ENCODE measurements at regions not wholly inside any gene's neighbourhood (a gene's known extent, or its start where the extent isn't known, plus 50 kb on each side); places are given as distances from the start of the nearest gene placed in this dataset.
A peak's percentile ranks its signal among the peaks of the same experiment; 100 is the strongest.
"Not testable (repeated sequence)": the region's sequence is repeated elsewhere in the genome, so short reads cannot be mapped to it uniquely, and the experiment has no call there.

DNA sequence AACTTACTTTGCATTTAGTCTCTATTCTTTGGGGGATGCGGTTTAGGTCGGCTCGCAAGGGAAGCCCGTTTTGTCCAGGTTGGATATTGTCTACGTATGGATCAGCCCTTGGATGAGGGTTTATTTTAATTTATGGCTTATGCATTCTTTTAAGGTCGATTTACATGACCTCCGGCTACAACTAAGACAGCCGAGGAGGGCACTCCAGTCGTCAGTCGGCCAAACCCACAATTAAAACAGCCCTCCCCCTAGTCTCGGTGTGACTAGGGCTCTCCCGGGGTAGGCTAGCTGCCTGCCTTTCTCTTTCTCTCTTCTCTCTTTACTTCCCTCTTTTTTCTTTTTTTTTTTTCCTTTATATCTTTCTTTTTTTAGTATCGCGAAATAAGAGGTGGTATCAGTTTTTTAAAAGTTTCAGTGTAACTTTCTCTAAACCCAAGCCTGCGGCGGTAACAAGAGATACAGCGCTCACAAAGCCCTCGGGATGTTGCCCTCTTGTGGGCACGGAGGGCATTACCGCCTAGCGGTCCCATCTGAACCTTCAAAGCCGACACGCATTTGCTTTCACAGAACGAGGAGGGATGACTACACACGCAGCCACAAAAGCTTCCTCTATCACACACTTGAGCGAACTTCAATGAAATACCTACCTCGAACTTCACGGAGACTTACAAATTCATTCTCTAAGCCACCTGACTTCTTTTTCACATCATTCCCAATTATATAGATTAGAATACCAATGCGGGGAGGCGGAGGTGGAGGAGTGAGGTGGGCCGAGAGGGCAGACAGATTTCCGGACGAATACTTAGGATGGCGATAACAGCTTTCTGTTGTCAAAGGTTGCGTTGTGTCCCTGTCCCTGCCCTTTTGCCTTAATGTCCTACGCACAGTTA is 132.3 kb upstream of the C11orf58 start:
- peak; percentile 94 for DNase-seq

DNA sequence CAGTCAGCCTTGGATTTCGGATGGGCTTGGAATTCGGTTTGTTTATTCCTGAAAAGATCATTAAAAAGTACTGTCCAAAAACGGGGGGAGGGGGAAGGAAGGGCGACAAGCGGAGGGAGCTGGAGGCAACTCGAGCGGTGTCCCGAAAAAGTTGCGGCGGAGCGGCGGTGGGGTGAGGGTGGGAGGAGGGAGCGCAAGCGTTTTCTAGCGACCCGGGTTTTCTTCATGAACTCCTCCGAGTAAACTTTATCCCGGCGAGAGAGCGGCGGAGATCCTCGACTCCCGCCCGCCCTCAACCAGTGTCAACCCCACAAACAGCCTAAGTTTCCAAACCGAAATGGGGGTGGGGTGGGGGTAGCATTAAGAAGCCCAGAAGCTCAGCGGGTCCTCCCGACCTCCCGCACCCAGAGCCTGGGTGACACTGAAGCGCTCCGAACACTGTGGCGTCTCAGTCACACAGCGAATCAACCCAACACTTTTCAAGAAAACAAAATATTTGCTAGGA is 133.0 kb upstream of the C11orf58 start:
- DNase-seq, result peak; percentile 67

DNA sequence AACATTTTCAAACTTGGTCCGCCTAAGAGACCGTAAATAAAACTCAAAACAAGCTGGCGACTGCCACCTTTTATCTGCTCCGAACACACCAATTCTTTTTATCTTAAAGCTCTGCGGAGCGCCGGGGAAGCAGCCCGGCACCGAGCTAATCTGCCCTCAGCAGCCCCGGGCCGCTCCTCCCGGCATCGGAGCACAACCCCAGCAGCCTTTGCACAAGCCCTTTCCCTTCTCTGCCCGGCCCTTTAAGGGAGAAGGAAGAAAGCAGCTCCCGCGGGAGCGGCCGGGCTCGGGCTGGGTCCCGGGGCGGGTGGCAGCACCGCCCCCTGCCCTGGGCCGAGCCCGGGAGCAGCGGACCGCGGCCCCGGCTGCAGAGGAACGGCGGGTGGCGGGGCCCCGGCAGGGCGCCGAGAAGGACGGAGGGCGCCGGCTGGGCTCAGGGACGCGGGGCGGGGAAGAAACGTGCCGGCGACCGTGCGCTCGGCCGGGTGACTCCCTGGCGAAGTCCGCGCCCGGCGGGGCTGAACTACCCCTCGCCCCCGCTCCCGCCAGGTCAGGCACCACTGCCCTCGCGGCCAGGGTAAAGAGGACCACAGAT is 133.6 kb upstream of the C11orf58 start:
- peak; percentile 62 for DNase-seq

DNA sequence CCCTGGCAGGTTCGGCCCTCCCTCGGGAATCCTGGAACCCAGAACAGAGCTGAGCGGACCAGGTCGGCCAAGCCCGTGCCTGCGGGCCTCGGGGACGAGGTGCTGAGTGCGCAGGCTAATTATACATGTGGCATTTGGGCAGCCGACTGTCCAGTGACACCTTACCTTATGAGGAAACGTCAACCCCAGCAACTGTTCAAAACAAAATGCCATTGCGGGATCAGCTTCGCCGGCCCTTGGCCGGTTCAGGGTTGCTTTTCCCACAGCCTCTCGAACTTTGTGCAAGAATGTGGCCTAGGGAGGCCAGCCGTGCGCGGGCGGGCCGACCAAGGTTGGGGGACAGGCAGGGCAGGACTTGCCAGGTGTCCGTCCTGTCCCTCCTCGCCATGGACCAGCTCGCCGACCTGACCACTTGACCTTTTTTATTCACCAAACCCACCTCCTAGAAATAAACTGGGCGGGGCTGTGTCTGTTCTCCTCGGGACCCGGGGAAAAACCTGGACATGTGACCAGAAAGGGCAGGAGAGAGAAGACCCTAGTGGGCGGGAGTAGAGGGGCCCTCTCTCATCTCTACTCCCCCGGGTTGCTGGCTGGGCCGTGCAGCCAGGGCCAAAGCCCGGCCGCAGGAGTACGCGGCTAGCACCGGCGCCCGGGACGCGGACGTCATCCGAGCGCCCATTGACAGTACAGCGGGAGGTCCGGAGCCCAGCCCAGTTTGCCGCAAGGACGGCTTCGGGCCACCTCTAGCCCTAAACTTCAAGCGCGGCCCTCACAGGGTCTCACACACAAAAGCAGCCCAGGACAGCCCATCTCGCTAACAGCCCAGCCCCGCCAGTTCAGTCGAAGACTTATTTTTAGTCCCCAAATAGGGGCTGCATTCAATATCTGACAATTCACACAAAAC is 134.3 kb upstream of the C11orf58 start:
- peak; percentile 71 for DNase-seq

DNA sequence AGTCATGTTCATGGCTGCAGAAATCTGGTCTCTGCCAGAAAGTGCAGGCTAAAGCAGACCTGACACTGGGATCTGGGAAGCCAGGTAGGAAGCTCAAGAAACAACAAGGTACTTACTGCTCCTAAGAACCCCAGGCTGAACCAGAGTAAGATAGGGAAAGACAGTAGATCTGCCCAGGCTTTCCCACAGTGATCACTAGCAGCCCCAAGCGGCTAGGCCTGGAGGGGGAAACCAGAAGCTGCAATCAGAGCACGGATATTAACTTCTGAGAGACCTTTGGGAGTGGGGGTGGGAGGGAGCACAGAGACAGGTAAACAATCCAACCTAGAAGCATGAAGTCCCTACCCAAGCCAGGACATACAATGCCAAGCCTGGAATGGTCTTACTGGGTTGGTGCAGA is 135.2 kb upstream of the C11orf58 start:
- no peak for DNase-seq

DNA sequence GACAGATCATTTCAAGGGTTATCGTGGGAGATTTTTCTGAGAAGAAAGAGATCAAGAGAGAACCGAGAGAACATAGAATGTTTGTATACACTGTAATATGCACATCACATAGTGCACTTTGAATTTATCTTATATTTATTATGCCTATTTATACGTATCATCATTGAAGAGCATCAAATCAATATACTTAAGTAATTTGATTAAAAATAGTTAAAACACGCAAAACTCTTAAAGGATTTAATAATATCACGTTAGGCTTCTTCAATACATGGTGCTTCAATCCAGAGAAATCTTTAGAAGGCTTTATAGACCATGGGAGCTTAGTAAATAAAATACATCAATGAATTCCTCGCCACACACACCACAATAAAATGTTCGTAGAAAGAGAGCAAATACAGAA is 139.5 kb upstream of the C11orf58 start:
- no peak for DNase-seq

DNA sequence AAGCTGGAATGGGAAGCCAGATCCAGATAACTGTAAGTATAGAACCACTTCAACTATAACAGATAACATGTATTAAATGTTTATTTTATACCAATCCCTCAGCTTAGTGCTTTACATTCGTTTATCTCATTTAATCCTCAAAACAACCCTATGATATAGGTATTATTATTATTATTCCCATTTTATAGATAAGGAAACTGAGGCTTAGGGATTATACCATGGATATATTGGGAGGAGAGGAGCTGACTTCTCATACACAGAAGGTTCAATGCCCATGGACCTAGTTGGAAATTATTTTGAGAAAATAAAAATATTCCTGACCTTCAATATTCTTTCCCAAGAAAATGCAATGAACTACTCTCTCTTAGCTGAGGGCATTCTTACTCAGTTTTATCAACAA is 140.4 kb upstream of the C11orf58 start:
- DNase-seq, result no peak

DNA sequence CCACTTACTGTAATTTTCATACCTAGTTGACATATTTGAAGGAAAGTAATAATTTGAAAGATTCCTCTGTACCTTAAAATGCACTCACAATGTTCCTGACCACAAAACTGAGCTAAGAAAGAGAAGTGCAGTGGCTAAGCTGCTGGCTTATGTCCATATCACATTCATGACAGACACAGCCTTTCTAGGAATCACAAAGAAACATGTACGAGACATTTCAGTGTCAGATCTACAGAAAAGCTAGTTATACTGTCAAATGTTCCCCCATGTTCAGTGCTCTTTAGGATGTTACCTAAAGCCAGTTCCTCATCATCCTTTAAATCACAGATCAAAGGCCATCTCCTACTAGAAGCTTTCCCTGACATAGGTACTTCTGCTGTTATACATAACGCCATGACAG is 142.2 kb upstream of the C11orf58 start:
- no peak for DNase-seq

DNA sequence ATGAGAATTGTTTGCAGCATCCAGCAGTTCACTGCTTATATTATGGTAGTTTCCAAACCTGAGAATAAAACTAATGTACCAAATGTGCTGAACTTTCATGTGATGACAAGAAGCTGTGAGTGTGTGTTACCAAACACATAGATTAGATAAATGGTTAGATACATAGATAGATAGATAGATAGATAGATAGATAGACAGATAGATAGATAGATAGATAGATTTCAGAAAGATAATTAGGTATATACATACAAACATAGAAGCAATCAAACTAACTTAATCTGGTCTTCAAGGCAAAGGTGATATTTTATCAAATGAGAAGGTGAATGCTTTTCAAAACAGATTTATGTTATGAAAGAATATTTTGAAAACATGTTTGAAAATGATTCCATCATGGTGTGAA is 147.3 kb upstream of the C11orf58 start:
- no peak for DNase-seq

DNA sequence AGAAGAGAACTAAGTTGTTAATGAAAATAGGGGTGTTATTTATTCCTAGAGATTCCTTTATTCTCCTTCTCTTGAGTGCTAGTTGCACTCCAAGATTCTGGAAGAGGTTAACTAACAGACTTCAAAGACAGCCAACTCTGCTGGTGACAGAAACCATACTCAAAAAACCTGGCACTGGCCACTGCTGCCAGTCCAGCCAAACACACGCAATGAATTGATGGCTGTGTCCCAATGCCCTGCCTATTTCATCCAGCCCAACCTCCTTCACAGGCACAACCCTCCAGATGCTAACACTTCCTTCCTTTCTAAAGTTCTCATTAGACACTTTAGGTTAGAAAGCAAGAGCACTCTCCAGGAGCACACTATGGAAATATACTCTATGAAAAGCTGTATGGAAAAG is 150.8 kb upstream of the C11orf58 start:
- peak; percentile 43 for DNase-seq

DNA sequence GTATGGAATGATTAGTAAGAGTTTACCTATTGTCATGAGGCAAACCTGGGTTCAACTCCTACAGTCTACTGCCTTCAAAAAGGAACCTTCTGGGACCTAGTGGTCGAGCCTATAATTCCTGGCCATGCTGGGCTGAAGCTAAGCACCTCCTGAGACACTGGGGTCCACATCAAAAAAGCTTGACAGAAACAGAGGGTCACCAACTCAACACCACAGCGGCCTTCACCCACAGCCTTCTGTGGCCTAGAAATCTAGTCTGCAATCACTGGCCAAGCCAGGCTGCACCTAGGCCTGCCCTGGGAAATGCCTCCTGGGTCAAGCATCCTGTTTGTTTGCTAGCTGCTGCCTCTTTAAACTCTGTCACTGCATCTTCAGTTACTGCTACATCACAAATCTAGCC is 153.9 kb upstream of the C11orf58 start:
- DNase-seq, result no peak

DNA sequence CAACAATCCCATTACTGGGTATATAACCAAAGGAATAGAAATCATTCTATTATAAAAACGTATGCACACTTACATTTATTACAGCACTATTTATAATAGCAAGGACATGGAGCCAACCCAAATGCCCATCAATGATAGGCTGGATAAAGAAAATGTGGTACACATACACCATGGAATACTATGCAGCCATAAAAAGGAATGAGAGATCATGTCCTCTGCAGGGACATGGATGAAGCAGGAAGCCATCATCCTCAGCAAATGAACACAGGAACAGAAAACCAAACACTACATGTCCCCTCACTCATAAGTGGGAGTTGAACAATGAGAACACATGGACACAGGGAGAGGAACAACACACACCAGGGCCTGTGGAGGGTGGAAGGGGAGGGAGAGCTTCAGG is 157.4 kb upstream of the C11orf58 start:
- not testable (repeated sequence) for DNase-seq

DNA sequence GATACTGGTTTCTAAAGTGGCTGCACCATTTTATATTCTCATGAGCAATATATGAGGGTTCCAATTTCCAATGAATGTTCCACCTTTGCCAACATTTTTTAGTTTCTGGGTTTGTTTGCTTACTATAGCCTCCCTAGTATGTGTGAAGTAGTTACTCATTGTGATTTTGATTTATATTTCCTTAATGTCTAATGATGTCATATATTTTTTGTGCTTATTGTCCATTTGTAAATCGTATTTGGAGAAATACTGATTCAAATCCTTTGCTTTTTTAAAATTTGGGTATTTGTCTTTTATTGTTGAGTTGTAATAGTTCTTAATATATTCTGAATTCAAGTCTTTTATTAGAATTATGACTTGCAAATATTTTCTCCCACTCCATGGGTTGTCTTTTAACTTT is 161.0 kb upstream of the C11orf58 start:
- DNase-seq, result no peak

DNA sequence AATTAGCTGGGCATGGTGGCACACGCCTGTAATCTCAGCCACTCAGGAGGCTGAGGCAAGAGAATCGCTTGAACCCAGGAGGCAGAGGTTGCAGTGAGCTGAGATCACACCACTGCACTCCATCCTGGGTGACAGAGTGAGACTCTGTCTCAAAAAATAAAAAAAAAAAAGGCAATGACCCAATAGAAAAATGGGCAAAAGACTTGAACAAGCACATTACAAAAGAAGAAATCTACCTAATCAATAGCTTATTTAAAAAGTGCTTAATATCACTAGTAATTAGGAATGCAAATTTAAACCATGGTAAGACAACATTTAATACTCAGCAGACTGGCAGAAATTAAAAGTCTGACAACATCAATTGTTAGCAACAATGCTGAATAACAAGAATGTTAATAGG is 163.6 kb upstream of the C11orf58 start:
- not testable (repeated sequence) for DNase-seq

DNA sequence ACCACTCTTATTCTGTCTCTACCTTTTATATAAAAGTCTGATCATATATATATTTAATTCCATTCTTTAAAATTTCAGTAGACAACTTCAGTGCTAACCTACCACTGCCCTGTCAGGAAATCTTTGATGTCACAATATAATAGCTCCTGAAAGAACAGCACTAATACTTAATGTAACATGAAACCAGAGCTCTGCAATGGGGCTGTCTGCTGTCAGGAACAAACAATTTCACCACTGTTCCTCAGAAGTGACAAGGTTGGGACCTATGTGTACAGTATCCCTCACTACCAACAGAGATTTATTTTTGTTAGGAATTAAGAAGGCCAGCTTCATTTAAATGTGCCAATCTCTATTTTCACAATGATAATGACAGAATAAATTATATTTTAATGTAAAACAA is 165.5 kb upstream of the C11orf58 start:
- no peak for DNase-seq

DNA sequence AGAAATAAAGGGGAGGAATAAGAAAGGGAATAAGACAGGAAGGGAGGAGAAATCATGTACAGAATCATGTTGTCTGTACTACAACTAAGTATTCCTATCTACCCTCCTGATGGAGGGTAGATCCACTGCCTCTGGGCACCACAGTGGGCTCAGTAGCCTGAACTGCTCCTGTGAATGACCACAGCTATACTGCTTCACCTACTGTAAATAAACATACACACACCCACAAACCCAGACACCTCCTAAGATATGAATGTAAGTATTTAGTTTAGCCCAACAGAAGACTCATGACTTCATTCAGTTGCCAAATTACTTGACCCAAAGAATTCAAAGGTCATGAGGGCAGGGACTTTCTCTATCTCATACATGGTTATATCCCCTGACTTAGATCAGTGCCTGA is 177.3 kb upstream of the C11orf58 start:
- no peak for DNase-seq

DNA sequence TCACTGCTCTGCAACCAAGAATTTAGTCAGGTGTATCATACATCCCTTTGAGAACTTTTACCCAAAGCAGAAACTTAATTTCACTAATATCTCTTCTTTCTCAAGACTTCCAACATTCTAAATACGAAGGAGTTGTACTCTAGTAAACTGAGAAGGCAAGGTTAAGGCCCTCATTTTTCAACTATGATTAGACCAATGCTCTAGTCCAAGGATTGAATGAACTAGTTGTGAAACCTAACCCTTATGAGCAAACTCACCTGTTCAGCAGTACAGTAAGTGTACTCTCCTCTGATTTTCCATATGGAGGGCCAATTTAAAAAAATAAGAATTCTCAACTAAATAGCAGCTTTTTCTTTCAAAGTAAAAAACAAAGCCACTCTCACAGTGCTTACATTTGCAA is 180.0 kb upstream of the C11orf58 start:
- no peak for DNase-seq

DNA sequence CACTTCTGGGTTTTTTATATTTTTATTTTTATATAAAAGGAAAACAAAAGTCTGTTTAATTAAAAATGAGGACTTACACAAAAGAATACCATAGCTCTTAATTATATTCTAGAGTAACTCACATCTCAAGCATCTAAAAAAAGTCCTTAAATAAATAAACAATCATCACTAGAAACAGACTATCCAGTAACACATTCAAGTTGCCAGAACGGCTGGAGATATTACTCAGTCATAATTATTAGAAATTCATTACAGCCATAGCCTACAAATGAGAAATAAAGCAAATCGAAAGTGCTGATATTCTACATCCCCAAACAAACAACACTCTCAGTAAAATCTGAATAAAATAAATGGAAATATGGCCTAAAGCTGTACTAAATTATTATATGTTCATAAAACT is 182.5 kb upstream of the C11orf58 start:
- DNase-seq, result no peak

DNA sequence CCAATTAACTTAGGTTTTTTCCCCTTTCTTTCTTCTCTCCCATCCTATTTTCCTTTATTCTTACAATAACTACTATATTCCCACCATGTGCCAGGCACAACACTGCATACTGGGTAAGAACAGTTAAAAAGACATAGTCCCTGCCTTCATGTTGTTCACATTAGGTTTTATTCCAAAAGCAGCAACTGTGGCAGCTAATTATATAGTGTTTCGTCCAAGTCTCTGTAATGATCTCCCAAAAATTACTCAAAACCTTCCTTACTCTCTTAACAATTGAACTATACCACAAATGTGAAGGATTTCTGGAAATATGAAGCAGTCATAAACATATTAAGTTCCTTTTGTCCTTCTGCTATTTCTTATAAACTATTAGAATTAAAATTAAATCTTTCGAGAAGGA is 184.1 kb upstream of the C11orf58 start:
- no peak for DNase-seq

DNA sequence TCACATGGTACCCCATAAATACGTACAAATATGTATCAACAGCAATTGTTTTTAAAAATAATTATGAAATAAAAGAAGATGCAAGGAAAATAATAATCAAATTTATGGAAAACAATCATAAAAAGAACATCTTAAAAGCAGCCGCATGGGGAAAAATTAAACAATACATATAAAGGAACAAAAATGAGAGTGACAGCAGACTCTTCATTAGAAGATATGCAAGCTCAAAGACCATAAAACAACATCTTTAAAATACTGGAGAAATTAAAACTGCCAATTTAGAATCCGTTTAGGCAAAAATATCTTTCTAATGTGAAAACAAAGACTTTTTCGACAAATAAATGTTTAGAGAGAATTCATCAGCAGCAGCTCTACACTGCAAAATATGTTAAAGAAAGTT is 190.6 kb upstream of the C11orf58 start:
- DNase-seq, result no peak

DNA sequence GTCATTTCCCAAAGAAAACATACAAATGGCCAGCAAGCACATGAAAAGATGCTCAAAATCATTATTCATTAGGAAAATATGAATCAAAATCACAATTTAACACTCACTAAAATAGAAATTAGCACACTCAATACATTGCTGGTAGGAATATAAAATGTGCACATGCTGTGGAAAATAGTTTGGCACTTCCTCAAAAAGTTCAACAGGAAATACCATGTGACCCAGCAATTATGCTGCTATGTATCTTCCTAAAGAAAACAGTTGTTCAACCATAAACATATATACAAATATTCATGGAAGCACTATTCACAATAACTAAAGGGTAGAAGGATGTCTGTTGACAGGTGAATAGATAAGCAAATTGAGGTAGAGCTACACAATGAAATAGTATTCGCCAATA is 187.3 kb upstream of the SOX6 start:
- no peak for DNase-seq

DNA sequence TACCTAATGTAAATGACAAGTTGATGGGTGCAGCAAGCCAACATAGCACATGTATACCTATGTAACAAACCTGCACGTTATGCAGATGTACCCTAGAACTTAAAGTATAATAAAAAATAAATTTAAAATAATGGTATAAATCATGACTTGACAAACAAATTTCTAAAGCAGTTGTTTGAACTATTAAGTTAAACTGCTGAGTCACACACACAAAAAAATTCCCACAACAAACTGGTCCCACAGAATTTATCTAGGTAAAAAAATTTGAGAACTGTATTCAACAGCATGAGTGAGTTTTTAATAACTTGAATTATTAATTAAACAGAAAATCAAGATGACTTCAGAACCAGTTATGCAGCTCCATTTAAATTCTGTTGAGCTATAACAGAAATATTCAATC is 186.0 kb upstream of the SOX6 start:
- DNase-seq, result no peak

DNA sequence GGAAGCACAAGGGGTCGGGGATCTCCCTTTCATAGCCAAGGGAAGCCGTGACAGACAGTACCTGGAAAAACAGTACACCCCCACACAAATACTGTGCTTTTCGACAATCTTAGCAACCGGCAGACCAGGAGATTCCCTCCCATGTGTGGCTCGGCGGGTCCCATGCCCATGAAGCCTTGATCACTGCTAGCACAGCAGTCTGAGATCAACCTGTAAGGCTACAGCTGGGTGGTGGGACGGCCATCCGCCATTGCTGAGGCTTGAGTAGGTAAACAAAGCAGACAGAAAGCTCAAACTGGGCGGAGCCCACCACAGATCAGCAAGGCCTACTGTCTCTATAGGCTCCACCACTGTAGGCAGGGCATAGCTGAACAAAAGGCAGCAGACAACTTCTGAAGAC is 180.2 kb upstream of the SOX6 start:
- DNase-seq, result no peak

Data from femur (tissue), 1 donor.